ENCODE measurements at regions not wholly inside any gene's neighbourhood (a gene's known extent, or its start where the extent isn't known, plus 50 kb on each side); places are given as distances from the start of the nearest gene placed in this dataset.

DNA sequence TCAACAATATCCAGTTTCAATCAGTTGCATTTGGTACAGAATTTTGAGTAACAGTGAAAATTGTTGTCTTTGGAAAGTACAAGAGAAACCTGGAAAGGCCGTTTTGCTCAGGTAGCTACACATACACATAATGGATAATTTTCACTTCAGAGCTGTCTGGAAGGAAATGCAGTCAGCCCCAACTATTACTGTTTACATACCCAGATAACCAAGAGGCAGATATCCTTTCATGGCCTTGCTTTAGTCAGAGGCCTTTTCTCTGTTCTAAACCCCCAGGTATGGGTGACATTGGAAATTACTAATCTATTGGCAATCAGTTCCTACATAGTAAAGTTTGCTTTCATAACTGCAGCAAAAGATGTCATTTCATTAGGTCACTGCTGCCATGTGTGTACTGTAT, 244.9 kb upstream of the EMCN start:
- DNase-seq (ENCODE audit: low spot score): no peak
- intact Hi-C loops (cut with DNase I): no loop called here

DNA sequence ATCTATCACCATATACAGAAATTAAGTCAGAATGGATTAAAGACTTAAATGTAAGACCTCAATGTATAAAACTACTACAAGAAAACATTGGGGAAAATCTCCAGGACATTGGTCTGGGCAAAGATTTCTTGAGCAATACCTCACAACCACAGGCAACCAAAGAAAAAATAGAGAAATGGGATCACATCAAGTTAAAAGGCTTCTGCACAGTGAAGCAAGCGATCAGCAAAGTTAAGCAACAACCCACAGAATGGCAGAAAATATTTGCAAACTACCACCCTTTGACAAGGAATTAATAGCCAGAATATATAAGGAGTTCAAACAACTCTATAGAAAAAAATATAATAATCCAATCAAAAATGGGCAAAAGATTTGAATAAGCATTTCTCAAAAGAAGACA, 236.9 kb upstream of the EMCN start:
- intact Hi-C loops (cut with DNase I): no loop called here

GRCh38 chr4:100746141-100746739, 228.4 kb upstream of the EMCN start:
- intact Hi-C loops (cut with DNase I): no loop called here
- DNase-seq (ENCODE audit: low spot score): no peak

More for the DNA sequence above, 236.9 kb upstream of the EMCN start:
- no peak for DNase-seq (ENCODE audit: low spot score)

GRCh38 chr4:100742045-100742444, 224.2 kb upstream of the EMCN start:
- DNase-seq (ENCODE audit: low spot score): no peak

DNA sequence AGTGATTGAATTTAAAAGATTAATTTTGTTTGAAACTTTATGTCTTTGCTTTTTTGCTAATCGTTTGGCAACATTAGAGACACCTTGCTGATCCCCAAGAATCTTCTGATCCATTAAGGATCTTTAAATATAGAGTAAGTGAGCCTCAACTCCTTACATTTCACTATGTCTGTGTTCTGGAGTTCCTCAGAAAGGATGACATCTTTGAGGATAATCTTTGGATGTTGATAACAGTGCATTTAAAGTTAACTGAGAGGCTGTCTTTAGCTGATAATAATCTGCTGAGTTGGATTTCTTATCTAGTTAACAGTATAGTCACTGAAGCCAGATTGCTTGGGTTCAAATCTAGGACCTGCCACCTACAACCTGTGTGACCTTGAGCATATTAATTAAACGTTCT, 221.6 kb upstream of the EMCN start:
- intact Hi-C loops (cut with DNase I): no loop called here

More at GRCh38 chr4:100742045-100742444, 224.2 kb upstream of the EMCN start:
- intact Hi-C loops (cut with DNase I): no loop called here

DNA sequence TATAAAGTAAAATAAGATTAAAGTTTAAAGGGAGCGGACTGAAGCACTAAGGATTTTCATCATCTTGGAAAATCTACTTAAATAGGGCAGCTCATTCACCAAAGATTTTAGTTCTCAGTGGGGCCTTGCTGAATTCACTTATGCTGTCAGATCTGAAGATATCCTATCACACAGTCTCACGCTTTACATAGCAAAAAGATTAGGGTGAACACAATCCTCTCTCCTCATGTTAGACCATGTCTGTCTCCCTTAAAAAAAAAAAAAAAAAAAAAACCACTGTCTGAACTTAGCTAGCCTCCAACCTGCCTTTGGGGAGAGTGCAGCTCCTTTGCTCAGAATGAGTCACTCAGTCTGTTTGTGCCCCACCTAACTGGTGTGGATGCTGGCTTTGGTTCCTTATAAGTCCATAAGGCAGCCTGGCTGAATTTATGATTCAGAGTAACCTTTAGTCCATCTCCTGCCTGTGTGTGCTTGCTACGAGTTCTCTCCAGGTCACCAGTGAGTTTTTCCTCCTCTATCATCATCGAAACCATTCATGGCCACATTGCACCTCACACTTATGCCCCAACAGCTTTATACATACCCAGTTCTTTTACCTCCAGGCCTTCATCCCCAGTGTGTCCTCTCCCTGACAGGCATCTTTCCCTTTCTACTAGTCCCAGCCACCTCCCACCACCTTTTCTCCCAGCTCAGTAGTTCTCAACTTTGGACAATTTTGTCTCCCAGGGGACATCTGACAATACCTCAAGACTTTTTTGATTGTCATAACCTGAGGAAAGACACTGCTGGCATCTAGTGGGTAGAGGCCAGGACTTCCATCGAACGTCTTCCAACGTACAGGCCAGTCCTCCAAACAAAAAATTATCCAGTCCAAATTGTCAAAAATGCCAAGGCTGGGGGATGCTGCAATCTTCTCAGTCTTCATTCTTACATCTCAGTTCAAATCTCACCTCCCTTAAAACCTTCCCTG, 220.7 kb upstream of the EMCN start:
- intact Hi-C loops (cut with DNase I): no loop called here
- DNase-seq (ENCODE audit: low spot score): no peak

More for the DNA sequence above, 221.6 kb upstream of the EMCN start:
- no peak for DNase-seq (ENCODE audit: low spot score)

GRCh38 chr4:100736641-100737451, 219.0 kb upstream of the EMCN start:
- intact Hi-C loops (cut with DNase I): loop anchor here in 1 of 2 donors (1.0 kb wide), 1 partner anchor 26 kb away; no protein-coding TSS in a partner anchor
- no peak for DNase-seq (ENCODE audit: low spot score)

DNA sequence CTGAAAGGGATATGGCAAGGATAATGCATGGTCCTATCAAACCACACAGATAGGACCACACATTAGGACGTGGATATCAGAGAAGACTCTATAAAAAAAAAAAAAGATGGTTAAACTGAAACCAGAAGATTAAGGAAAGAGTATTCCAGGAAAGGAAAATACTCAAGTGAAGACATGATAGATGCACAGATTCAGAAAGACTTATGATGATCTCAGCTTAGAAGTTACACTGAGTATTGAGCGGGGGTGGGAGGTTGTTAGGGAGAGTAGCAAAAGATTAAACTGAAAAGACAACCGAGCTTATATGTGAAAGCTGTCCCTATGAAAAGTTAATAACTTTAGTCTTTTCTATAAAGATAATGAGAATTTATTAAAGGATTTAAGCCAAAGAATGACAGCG, 211.0 kb upstream of the EMCN start:
- intact Hi-C loops (cut with DNase I): no loop called here

DNA sequence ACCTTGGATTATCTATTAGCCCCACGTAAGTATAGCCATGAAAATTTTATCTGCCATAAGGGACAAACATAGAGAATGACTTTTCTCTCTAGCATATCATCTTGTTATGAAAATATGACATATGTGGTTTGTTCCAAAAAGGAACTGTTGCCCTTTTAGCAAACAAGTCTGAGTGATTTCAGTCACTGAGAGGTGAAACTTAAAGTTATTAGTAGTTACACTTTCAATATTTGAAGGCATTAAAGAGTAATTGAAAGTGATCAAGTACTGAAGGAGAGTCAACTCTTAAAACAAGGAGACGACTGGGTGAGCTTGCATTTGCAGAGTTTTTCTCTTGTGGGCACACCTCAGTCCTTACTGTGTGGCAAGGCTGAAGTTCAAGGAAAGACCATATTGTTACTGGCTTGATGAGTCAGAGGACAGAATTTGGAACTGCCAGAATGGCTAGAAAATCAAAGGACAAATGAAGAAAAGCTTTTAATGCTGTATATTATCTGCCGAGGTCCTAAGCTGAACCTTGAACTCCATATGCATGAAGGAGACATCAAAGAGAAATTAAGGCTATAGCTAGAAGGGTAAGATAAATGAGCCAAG, 205.1 kb upstream of the EMCN start:
- no peak for DNase-seq (ENCODE audit: low spot score)
- intact Hi-C loops (cut with DNase I): no loop called here

More for the DNA sequence above, 211.0 kb upstream of the EMCN start:
- no peak for DNase-seq (ENCODE audit: low spot score)

DNA sequence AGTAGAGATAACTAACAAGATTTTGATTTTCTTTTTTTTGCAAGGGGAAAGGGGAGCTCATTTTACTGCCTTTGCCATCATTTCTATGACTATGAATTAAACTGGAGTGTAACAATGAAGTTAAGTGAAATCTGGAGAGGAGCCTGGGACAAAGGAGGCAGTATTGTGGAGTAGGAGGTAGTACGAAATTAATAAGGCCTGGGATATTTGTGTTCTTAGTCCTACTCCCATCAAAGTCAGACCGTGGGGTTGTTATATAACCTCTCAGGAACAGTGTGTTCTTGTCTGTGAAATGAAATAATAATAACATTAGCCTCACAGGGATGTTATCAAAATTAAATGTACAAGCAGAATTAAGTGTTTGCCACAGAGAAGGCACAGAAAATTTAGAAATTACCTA, 204.3 kb upstream of the EMCN start:
- intact Hi-C loops (cut with DNase I): no loop called here
- no peak for DNase-seq (ENCODE audit: low spot score)

DNA sequence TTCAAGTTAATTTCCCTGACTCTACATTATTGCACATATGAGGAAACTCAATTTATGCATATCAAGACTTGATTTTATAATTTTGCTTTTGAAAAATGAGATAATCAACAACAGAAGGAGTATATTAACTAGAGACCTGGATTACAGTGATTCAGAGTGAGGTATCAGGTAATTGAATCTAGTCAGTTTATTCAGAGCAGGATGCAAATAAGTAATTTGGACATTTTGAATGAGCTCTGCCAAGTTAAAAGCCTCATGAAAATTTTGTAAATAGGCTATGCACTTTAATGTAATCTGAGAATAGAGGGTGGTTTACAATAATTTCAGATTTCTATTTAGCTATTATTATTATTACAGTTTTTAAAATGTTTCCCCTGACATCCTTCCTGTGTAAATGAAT, 203.7 kb upstream of the EMCN start:
- no peak for DNase-seq (ENCODE audit: low spot score)

DNA sequence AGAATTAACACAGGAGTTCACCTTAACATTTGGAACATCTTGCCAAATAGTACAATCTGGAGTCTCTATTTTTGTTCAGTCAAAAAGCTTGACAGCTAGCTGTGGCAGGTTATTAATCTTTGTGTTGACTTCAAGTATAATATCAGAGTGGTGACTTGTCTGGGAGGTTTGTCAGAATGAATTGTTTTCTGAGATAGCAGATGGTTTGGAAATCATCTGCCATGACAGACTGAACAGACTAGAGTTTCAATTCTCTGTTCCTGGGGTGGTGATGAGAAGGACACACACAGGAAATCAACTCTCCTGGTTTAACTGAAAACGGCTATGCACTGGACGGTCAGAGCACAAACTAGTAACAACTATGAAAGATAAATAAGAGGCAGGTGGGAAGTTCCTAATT, 203.3 kb upstream of the EMCN start:
- intact Hi-C loops (cut with DNase I): no loop called here
- no peak for DNase-seq (ENCODE audit: low spot score)

More for the DNA sequence above, 203.7 kb upstream of the EMCN start:
- intact Hi-C loops (cut with DNase I): no loop called here

DNA sequence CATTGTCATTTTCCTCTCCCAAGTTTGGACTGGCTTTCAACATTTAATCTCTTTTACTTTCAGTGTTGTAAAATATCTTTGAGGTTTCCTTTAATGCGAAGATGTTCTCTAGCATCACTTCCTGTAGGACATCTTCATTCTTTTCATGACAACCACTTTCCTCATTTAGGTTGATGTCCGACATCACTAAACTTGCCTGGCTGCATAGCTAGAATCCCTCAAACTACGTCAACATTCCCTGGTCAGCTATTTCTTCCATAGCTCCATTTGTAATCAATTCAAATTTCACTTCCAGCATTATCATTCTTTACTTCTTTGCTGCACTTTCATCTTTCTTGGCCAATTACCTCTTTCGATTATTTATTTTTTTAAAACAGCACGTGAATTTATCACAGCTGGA, 198.6 kb upstream of the EMCN start:
- intact Hi-C loops (cut with DNase I): no loop called here
- DNase-seq (ENCODE audit: low spot score): no peak

GRCh38 chr4:100708776-100709175, 191.0 kb upstream of the EMCN start:
- intact Hi-C loops (cut with DNase I): no loop called here
- DNase-seq (ENCODE audit: low spot score): no peak

- DNase-seq (ENCODE audit: low spot score): no peak
- intact Hi-C loops (cut with DNase I): no loop called here
These were observed 190.0 kb upstream of the EMCN start for GRCh38 chr4:100707786-100708185.

DNA sequence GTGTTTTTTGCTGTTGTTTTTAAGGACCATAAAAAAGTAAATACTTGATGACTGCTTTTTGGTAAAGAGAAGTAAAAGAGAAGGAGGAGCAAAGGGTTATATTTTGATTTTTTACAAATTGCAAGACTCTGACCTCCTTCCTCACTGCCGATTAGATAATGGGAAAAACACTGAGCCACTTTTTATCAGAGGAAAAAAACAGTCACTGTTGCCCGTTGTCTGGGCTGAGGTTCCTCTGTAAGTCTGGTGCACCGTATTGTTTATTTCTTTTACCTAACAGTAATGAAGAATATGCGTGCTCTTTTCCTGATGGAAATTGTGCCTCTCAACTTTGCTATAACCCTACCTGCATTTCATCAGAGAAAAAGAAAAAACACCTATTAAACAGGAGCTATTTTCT, 178.7 kb upstream of the EMCN start:
- intact Hi-C loops (cut with DNase I): no loop called here

DNA sequence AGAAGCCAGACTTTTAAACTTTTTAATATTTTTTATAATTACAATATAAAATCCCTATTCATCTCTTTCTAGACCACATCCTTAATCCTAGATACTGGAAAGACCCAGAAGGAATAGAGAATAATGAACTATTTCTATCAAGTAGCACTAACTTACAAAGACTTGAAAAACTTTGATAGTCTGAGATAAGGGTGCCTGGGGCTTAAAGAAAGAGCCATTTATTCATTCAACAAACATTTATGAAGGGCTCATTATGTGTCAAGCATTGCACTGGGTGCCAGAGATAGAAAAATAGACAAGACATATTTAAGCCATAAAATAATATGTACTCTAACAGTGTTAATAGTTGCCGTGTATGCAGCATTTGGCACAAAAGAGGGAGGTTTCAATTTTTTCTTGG, 178.0 kb upstream of the EMCN start:
- DNase-seq (ENCODE audit: low spot score): no peak
- intact Hi-C loops (cut with DNase I): no loop called here

More for the DNA sequence above, 178.7 kb upstream of the EMCN start:
- DNase-seq (ENCODE audit: low spot score): no peak

- intact Hi-C loops (cut with DNase I): no loop called here
- no peak for DNase-seq (ENCODE audit: low spot score)
These were observed 177.3 kb upstream of the EMCN start for GRCh38 chr4:100695039-100695654.

DNA sequence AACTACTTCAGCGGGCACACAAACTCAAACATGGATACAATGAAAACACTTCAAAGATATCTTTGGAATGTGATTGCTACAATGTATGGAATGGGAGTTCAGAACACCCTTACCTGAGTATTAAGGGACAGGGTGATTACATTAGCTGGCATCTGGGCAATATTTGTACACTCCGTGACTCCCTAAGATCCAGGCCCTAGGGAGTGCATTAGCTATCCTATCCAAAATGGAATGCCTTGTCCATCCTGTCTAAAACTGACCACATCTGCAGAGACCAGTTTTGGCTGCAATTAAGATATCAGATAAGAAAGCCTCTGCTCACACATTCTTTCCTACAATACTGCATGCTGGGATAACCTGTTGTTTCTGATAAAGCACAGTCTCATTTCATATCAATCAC, 176.6 kb upstream of the EMCN start:
- intact Hi-C loops (cut with DNase I): no loop called here
- DNase-seq (ENCODE audit: low spot score): no peak
